Ishikawa (cell line): ENCODE measurements at regions not wholly inside any gene's neighbourhood (a gene's known extent, or its start where the extent isn't known, plus 50 kb on each side); places are given as distances from the start of the nearest gene placed in this dataset.

Experiments used
- CEBPB ChIP-seq: IDR thresholded peaks from 2 replicates; pipeline ENCODE4 v1.6.1; 2012
- CREB1 ChIP-seq: IDR thresholded peaks from 2 replicates; pipeline ENCODE4 v1.6.1; 2012; ENCODE audit warnings: low read depth
- EGR1 ChIP-seq: IDR thresholded peaks from 2 replicates; pipeline ENCODE4 v1.6.1; 2012
- EP300 ChIP-seq: IDR thresholded peaks from 2 replicates; pipeline ENCODE4 v1.6.1; 2012; ENCODE audit warnings: borderline replicate concordance
- FOXM1 ChIP-seq: IDR thresholded peaks from 2 replicates; pipeline ENCODE4 v1.6.1; 2012; ENCODE audit warnings: low read depth, borderline replicate concordance
- NFIC ChIP-seq: IDR thresholded peaks from 2 replicates; pipeline ENCODE4 v1.6.1; 2012
- RAD21 ChIP-seq: IDR thresholded peaks from 2 replicates; pipeline ENCODE4 v1.6.1; 2012; ENCODE audit warnings: low read depth
- TAF1 ChIP-seq: IDR thresholded peaks from 2 replicates; pipeline ENCODE4 v1.6.1; 2012; ENCODE audit warnings: low read depth, mild to moderate bottlenecking
- TCF12 ChIP-seq: IDR thresholded peaks from 2 replicates; pipeline ENCODE4 v1.6.1; 2012; ENCODE audit warnings: low read depth
- TEAD4 ChIP-seq: IDR thresholded peaks from 2 replicates; pipeline ENCODE4 v1.6.1; 2012
- YY1 ChIP-seq: IDR thresholded peaks from 2 replicates; pipeline ENCODE4 v1.6.1; 2012; ENCODE audit warnings: low read depth
- ZBTB7A ChIP-seq: IDR thresholded peaks from 2 replicates; pipeline ENCODE4 v1.6.1; 2012; ENCODE audit warnings: low read depth
- TF ChIP-seq, protein P1 (sequence below): IDR thresholded peaks from 2 replicates; pipeline ENCODE4 v1.6.1; 2012
- TF ChIP-seq, protein P2 (sequence below): IDR thresholded peaks from 2 replicates; pipeline ENCODE4 v1.6.1; 2012; ENCODE audit warnings: low read depth, mild to moderate bottlenecking
- TF ChIP-seq, protein P3 (sequence below): IDR thresholded peaks from 2 replicates; pipeline ENCODE4 v1.6.1; 2012

DNA sequence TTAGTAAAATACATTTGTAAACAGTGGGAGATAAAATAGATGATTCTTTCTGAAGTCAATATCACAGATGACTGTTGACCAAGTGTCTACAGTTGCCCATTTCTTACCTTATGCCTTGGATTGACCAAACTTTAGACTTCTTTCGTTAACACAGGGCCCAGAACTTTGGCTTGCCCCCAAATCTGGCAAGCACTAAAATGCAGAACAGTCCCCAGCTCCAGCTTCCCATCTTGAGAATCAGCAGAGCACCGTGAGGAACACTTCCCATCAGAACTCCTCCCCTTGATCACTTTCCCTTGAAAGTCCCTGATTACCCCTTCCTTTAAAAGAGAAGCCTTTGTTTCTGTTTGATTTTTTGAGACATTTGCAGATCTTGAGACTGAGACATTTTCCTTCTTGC lies 1039.9 kb downstream of the TLE1 start:
- TF ChIP-seq NFIC (no peak), EGR1 (no peak)

DNA sequence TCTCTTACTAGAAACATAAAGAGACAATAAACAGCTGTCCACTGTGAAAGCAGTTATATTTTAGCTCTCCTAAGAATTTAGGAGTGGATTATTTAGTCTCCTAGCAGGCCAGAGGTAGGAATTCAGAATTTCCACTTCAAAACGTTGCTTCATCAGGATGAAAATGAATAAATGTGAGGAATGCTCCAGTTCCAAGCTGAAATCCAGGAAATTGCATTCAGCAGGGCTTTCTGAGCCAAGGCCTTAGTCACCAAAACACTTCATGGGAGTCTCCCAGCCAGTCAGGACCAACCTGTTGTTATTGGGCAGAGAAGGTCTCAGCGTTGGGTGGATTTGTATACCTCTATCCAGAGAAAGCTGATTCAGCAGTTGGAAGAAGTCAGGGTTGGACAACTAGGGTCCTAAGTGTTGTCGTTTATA lies 1040.3 kb downstream of the TLE1 start:
- TF ChIP-seq FOXM1 (no peak), YY1 (no peak), TEAD4 (no peak)
- TF ChIP-seq, protein P1, sequence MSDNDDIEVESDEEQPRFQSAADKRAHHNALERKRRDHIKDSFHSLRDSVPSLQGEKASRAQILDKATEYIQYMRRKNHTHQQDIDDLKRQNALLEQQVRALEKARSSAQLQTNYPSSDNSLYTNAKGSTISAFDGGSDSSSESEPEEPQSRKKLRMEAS: no peak

DNA sequence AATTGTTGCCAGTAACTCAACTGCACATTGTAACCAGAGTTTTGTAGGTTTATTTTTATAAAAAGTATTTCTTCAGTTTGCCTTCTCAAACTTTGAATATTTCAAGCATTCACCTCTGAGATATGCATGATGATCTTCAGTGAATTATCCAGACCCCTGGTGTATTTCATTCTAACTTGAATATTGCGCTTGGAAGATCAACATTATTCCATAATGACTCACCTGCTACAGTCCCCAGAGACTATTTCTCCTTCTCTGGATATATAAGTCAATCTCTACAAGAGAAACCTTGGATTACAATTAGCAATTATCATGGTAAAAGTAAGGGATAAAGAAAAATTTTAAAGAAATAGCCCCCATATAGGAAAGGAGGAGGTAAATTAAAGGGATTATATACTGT lies 1041.0 kb downstream of the TLE1 start:
- TF ChIP-seq ZBTB7A (no peak), CREB1 (no peak), TEAD4 (no peak), RAD21 (no peak), TCF12 (no peak), EGR1 (no peak), CEBPB (no peak), NFIC (no peak)
- TF ChIP-seq, protein P1: no peak
- TF ChIP-seq, protein P2, sequence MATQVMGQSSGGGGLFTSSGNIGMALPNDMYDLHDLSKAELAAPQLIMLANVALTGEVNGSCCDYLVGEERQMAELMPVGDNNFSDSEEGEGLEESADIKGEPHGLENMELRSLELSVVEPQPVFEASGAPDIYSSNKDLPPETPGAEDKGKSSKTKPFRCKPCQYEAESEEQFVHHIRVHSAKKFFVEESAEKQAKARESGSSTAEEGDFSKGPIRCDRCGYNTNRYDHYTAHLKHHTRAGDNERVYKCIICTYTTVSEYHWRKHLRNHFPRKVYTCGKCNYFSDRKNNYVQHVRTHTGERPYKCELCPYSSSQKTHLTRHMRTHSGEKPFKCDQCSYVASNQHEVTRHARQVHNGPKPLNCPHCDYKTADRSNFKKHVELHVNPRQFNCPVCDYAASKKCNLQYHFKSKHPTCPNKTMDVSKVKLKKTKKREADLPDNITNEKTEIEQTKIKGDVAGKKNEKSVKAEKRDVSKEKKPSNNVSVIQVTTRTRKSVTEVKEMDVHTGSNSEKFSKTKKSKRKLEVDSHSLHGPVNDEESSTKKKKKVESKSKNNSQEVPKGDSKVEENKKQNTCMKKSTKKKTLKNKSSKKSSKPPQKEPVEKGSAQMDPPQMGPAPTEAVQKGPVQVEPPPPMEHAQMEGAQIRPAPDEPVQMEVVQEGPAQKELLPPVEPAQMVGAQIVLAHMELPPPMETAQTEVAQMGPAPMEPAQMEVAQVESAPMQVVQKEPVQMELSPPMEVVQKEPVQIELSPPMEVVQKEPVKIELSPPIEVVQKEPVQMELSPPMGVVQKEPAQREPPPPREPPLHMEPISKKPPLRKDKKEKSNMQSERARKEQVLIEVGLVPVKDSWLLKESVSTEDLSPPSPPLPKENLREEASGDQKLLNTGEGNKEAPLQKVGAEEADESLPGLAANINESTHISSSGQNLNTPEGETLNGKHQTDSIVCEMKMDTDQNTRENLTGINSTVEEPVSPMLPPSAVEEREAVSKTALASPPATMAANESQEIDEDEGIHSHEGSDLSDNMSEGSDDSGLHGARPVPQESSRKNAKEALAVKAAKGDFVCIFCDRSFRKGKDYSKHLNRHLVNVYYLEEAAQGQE: no peak
- TF ChIP-seq, protein P3, sequence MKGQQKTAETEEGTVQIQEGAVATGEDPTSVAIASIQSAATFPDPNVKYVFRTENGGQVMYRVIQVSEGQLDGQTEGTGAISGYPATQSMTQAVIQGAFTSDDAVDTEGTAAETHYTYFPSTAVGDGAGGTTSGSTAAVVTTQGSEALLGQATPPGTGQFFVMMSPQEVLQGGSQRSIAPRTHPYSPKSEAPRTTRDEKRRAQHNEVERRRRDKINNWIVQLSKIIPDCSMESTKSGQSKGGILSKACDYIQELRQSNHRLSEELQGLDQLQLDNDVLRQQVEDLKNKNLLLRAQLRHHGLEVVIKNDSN: no peak

DNA sequence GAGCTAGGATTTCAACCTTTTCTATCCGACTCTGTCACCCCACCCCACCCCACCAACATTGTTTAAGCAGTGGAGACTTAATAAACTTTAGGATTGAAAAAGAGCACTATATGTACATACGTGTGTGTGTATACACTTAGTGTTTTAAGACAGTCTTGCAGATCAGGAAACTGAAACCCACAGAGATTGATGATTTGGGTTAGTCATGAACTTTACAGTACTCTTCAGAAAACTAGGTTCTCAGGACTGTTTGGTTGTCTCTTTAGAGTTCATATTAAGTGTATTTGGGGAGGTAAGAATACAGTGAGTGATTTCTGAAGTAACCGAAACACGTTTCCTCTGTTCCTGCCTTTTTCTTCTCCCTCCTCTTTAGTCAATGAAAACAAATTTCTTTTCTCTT lies 1043.1 kb downstream of the TLE1 start:
- no peak for TF ChIP-seq TCF12
- TF ChIP-seq, protein P3: no peak
- TF ChIP-seq TEAD4: no peak
- TF ChIP-seq FOXM1: no peak
- TF ChIP-seq, protein P2: no peak
- no peak for TF ChIP-seq EP300
- TF ChIP-seq ZBTB7A: no peak
- TF ChIP-seq TAF1: no peak
- TF ChIP-seq NFIC: no peak
- no peak for TF ChIP-seq CEBPB
- no peak for TF ChIP-seq EGR1
- no peak for TF ChIP-seq CREB1
- TF ChIP-seq, protein P1: no peak
- TF ChIP-seq YY1: no peak
- no peak for TF ChIP-seq RAD21

DNA sequence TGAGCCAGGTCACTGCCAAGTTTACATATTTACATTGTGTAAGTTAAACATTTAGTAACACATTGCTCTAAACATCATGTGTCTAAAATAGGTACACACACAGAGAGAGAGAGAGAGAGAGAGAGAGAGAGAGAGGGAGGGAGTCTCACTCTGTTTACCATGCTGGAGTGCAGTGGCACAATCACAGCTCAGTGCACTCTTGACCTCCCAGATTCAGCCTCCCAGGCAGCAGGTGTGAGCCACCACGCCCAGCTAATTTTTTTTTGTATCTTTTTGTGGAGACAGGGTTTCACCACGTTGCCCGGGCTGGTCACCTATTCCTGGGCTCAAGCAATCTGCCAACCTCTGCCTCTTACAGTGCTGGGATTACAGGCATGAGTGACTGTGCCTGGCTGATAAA lies 1045.3 kb downstream of the TLE1 start:
- no peak for TF ChIP-seq FOXM1
- no peak for TF ChIP-seq ZBTB7A
- no peak for TF ChIP-seq TCF12
- TF ChIP-seq, protein P3: no peak
- no peak for TF ChIP-seq EGR1
- TF ChIP-seq, protein P1: no peak
- no peak for TF ChIP-seq TEAD4
- no peak for TF ChIP-seq CREB1
- TF ChIP-seq, protein P2: no peak
